ENCODE measurements at regions not wholly inside any gene's neighbourhood (a gene's known extent, or its start where the extent isn't known, plus 50 kb on each side); places are given as distances from the start of the nearest gene placed in this dataset.

DNA sequence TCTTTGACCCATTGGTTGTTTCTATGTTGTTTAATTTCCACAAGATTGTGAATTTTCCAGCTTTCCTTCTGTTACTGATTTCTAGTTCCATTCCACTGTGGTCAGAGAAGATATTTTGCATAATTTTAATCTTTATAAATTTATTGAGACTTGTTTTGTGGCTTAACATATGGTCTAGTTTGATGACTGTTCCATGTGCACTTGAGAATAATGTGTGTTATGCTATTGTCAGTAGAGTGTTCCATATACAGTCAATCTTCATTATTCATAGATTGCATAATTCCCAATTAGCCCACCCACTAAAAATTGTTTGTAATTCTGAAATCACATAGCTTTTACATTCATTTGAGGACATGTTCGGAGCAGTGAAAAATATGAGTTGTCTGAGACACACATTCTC is 346.1 kb upstream of the DDI1 start:
- WGBS (ENCODE audit: insufficient coverage): no CpG with 5 or more reads among the region's 1 CpG
- H3K9ac ChIP-seq (ENCODE audit: insufficient read depth, low read length, poor library complexity, severe bottlenecking): no peak overlapping the region
- H3K27ac ChIP-seq (ENCODE audit: low read depth in 1 of 2, low read length in 2 of 2): no peak overlapping the region
- TF ChIP-seq, protein P1, sequence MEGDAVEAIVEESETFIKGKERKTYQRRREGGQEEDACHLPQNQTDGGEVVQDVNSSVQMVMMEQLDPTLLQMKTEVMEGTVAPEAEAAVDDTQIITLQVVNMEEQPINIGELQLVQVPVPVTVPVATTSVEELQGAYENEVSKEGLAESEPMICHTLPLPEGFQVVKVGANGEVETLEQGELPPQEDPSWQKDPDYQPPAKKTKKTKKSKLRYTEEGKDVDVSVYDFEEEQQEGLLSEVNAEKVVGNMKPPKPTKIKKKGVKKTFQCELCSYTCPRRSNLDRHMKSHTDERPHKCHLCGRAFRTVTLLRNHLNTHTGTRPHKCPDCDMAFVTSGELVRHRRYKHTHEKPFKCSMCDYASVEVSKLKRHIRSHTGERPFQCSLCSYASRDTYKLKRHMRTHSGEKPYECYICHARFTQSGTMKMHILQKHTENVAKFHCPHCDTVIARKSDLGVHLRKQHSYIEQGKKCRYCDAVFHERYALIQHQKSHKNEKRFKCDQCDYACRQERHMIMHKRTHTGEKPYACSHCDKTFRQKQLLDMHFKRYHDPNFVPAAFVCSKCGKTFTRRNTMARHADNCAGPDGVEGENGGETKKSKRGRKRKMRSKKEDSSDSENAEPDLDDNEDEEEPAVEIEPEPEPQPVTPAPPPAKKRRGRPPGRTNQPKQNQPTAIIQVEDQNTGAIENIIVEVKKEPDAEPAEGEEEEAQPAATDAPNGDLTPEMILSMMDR (IDR thresholded peaks at IDR 0.05): no peak
- H3K9me3 Mint-ChIP-seq: no peaks in the 10 kb centered on the region
- intact Hi-C loops (cut with micrococcal nuclease): no loop called here
- no peaks in the 10 kb centered on the region for H4K20me1 ChIP-seq (ENCODE audit: insufficient read depth, low read length)
- H3K4me2 ChIP-seq (replicated peaks; ENCODE audit: extremely low read depth, low read length, poor library complexity, severe bottlenecking): no peak overlapping the region
- no peaks in the 10 kb centered on the region for H3K36me3 ChIP-seq (replicated peaks in 1 of 2; ENCODE audit: control insufficient read depth in 1 of 2, insufficient read depth in 2 of 2, low read length in 2 of 2)
- H3K79me2 ChIP-seq (ENCODE audit: insufficient read depth, low read length): no peaks in the 10 kb centered on the region
- no peak overlapping the region for H3K4me3 ChIP-seq (replicated peaks in 1 of 3; ENCODE audit: low read depth in 2 of 3, low read length in 3 of 3)
- H3K36me3 Mint-ChIP-seq: no peaks in the 10 kb centered on the region
- H3K27me3 ChIP-seq (ENCODE audit: control insufficient read depth in 2 of 2, insufficient read depth in 2 of 2, low read length in 2 of 2): no peaks in the 10 kb centered on the region
- no peaks in the 10 kb centered on the region for H3K4me1 Mint-ChIP-seq
- H3K4me3 Mint-ChIP-seq: no peak overlapping the region
- no peak overlapping the region for H2AFZ ChIP-seq (ENCODE audit: insufficient read depth, low read depth, low read length, poor library complexity, severe bottlenecking)
- no peaks in the 10 kb centered on the region for H3K9me3 ChIP-seq (replicated peaks in 1 of 2; ENCODE audit: control insufficient read depth in 1 of 2, insufficient read depth in 1 of 2, low read length in 2 of 2)
- no peaks in the 10 kb centered on the region for H3K4me1 ChIP-seq (ENCODE audit: control insufficient read depth in 1 of 2, insufficient read depth in 2 of 2, low read length in 2 of 2)
- H3K27ac Mint-ChIP-seq: no peak overlapping the region
- DNase-seq: no peak
- H3K27me3 Mint-ChIP-seq (ENCODE audit: low read depth in 3 of 3): peaks cover 0 to 3% (median 0%) of the 10 kb centered on the region in 3 donors

DNA sequence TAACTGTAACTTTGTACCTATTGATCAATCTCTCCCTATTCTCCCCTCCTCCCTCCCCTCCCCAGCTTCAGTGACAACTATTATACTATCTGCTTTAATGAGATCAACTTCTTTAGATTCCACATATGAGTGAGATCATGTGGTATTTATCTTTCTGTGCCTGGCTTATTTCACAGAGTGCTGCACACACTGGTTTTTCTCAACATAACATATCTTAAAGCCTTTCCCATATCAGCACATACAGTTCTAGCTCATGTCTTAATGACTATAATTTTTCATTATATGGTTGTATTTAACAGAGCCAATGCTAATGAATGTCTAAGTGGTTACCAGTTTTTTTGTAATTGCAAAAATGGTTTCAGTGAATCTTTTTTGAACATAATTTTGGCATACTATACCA is 340.3 kb upstream of the DDI1 start:
- Mint-ChIP-seq H3K27ac (no peak overlapping the region), H3K36me3 (no peaks in the 10 kb centered on the region), H3K4me1 (no peaks in the 10 kb centered on the region), H3K9me3 (peaks cover 0 to 5% (median 3%) of the 10 kb centered on the region in 7 donors), H3K27me3 (ENCODE audit: low read depth in 3 of 3) (no peaks in the 10 kb centered on the region), H3K4me3 (no peak overlapping the region)
- no peak overlapping the region for H3K9ac ChIP-seq (ENCODE audit: insufficient read depth, low read length, poor library complexity, severe bottlenecking)
- DNase-seq: no peak
- H3K9me3 ChIP-seq (replicated peaks in 1 of 2; ENCODE audit: control insufficient read depth in 1 of 2, insufficient read depth in 1 of 2, low read length in 2 of 2): peaks cover 0 to 3% of the 10 kb centered on the region in 2 donors
- H3K27me3 ChIP-seq (ENCODE audit: control insufficient read depth in 2 of 2, insufficient read depth in 2 of 2, low read length in 2 of 2): no peaks in the 10 kb centered on the region
- H3K4me2 ChIP-seq (replicated peaks; ENCODE audit: extremely low read depth, low read length, poor library complexity, severe bottlenecking): no peak overlapping the region
- no peaks in the 10 kb centered on the region for H4K20me1 ChIP-seq (ENCODE audit: insufficient read depth, low read length)
- TF ChIP-seq, protein P1 (IDR thresholded peaks at IDR 0.05): no peak
- H3K4me1 ChIP-seq (ENCODE audit: control insufficient read depth in 1 of 2, insufficient read depth in 2 of 2, low read length in 2 of 2): no peaks in the 10 kb centered on the region
- H3K79me2 ChIP-seq (ENCODE audit: insufficient read depth, low read length): no peaks in the 10 kb centered on the region
- H3K36me3 ChIP-seq (replicated peaks in 1 of 2; ENCODE audit: control insufficient read depth in 1 of 2, insufficient read depth in 2 of 2, low read length in 2 of 2): no peaks in the 10 kb centered on the region
- no peak overlapping the region for H2AFZ ChIP-seq (ENCODE audit: insufficient read depth, low read depth, low read length, poor library complexity, severe bottlenecking)
- H3K4me3 ChIP-seq (replicated peaks in 1 of 3; ENCODE audit: low read depth in 2 of 3, low read length in 3 of 3): no peak overlapping the region
- H3K27ac ChIP-seq (ENCODE audit: low read depth in 1 of 2, low read length in 2 of 2): no peak overlapping the region
- intact Hi-C loops (cut with micrococcal nuclease): no loop called here
